Activated CD4-positive, CD25-positive, alpha-beta regulatory T cell treated with anti-CD3 and anti-CD28 coated beads, Interleukin-2, amount 50 U/mL, for 72 hours (primary cell): ENCODE measurements at regions not wholly inside any gene's neighbourhood (a gene's known extent, or its start where the extent isn't known, plus 50 kb on each side); places are given as distances from the start of the nearest gene placed in this dataset.

ENCODE experiments used
- DNase-seq: peaks from one replicate; pipeline ENCODE4 v3.0.0; 2021

- no peak for DNase-seq
These were observed 163.5 kb upstream of the EGFLAM start for GRCh38 chr5:38094889-38095288.

DNA sequence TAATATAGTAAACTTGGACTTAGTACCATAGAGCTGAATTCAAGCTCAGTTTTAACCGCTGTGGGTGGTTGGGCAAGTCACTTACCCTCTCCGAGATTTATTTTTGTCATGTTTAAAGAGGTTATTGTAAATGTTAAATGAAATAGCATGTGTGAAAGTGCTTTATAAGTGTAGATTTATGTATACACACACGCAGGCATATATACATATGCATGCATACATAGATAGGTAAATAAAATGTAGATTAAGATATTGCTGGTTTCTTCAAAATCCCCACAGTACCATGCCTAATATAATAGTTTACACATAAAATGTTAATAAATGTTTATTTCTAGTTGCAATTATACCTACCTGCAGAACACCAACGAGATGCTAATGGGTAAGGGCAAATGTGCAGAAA, 164.5 kb upstream of the EGFLAM start:
- DNase-seq: no peak

GRCh38 chr5:38086777-38087176, 171.6 kb upstream of the EGFLAM start:
- no peak for DNase-seq

GRCh38 chr5:38079620-38080402, 178.5 kb upstream of the EGFLAM start:
- no peak for DNase-seq

- no peak for DNase-seq
These were observed 180.2 kb upstream of the EGFLAM start for GRCh38 chr5:38078161-38078560.

DNA sequence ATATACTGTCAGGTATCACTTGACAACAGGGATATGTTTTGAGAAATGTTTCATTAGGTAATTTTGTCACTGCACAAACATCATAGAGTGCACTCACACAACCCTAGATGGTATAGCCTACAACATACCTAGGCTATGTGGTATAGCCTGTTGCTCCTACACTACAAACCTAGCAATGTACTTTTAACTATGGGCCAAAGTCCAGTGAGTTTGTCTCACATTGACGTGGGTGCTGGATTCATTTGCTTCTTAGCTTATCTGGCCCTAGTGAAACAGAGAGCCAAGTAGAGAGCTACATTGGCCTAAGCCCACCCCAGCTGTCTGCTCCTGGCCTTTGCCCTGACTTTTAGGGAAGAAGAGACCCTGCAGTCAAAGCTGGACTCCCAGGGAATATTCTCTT, 180.7 kb upstream of the EGFLAM start:
- DNase-seq: no peak

- DNase-seq: no peak
These were observed 186.3 kb upstream of the EGFLAM start for GRCh38 chr5:38071831-38072694.

DNA sequence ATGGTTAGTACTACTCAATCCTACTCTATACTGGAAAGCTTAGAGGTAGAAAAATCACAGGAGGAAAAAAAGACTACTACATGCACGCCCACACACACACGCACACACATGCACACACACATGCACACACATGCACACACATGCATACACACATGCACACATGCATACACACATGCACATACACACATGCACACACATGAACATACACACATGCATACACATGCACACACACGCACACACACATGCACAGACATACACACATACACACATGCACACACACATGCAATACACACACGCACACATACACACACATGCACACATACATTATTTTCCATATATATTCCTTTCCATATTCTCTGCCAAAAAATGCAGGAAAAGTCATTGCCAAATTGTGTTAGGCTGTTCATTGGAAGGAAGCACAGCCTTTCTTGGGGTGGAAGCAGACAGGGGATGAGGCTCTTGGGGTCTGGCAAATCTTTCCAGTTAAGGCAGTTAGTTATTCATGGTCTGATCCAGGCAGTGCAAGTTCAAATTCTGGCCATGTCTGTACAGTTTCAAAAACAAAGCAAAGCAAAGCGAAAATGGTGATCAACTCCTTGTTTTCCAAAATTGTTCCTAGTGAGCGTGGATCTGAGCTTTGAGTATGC, 187.9 kb upstream of the EGFLAM start:
- DNase-seq: no peak

- DNase-seq: no peak
These were observed 189.0 kb upstream of the EGFLAM start for GRCh38 chr5:38069360-38069759.

- DNase-seq: no peak
These were observed 198.0 kb upstream of the EGFLAM start for GRCh38 chr5:38060354-38060753.

- no peak for DNase-seq
These were observed 198.5 kb upstream of the EGFLAM start for GRCh38 chr5:38059876-38060275.

GRCh38 chr5:38051711-38052511, 206.4 kb upstream of the EGFLAM start:
- DNase-seq: no peak

DNA sequence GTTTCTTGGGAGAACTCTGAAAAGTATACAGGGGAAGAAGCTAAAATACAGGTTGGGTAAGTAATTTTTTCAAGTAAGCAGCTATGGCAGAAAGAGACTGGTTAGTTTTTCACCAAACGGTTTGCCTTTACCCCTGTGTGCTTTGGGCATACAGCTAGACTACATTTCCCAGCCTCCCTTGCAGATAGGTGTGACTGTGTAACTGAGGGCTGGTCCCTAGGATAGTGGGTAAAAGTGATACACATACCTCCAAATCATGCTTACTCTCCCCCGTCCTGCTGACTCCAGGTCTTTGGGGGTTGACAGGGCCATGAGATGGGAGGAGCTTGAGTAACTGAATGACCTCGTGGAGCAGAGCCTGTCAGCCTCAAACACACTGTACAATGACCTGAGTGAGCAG, 208.6 kb upstream of the GDNF start:
- DNase-seq: no peak

DNA sequence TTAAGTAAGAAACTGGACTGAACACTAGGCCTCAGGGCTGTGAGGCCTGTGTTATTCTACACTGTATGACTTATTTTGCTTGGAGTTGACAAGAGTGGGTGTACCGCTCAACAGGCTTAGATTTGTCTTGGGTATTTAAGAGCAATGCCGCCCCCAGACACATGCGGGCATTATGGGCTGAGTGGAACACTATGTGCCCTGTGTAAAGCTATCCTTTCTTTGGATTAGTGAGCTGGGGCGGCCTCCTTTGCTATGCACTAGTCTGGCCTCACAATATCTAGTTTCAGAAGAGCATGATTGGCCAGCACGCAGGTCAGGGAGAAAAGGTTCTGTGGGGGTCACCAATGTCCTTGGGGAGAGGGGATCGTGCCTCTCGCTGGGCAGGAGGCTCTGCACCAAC, 206.3 kb upstream of the GDNF start:
- no peak for DNase-seq

- DNase-seq: no peak
These were observed 205.6 kb upstream of the GDNF start for GRCh38 chr5:38045446-38045845.

GRCh38 chr5:38039826-38040225, 200.0 kb upstream of the GDNF start:
- no peak for DNase-seq

DNA sequence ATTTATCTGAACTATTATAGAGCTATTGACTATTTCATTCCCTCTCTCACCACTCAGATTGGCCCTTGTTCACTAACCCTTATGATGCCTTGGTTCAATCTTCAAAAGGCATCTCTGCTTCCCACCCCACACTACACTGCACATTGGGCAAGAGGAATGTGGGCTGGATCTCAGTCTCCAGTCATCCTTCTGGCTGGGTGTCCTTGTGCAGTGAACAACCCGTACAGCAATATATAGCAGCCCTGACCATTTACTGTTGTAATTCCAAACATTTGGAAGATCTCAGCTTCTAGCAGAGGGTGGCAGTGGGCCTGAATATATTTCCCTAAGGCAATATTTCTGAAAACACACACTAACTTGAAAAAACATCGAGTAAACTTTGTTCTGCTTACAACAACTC, 199.2 kb upstream of the GDNF start:
- no peak for DNase-seq

DNA sequence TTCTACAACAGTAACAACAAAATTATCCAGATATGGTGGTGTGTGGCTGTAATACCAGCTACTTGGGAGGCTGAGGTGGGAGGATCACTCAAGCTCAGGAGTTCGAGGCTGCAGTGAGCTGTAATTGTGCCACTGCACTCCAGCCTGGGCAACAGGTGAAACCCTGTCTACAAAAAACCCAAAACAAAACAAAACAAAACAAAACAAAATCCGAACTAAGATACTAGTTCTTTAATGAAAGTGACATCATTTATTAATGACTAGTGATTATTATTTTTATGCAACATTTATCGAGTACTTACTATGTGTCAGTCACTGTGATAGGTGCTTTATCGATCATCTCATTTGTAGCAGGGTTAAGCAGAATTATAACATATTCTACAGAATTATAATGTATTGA, 196.9 kb upstream of the GDNF start:
- no peak for DNase-seq

- no peak for DNase-seq
These were observed 192.3 kb upstream of the GDNF start for GRCh38 chr5:38032149-38032548.

- no peak for DNase-seq
These were observed 191.5 kb upstream of the GDNF start for GRCh38 chr5:38031304-38031703.

- DNase-seq: no peak
These were observed 189.7 kb upstream of the GDNF start for GRCh38 chr5:38029397-38030065.

DNA sequence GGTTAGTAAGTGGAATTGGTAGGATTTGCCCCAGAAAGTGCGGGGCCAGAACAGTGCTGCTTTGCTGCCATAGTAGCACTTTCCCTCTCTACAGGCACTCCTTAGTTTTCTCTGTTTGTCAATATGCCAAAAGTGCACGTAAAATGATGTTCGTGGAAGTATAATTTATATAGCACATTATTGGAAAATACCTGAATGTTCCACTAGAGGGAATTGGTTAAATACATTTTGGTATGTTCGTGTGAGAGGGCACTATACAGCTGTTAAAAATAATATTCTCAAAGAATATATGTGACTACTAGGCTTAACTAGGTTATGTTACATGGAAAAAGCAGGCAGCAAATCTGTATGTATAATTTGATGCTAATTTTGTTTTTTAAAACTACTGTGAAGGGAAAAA, 184.0 kb upstream of the GDNF start:
- DNase-seq: no peak
